HepG2 (cell line): ENCODE measurements at regions not wholly inside any gene's neighbourhood (a gene's known extent, or its start where the extent isn't known, plus 50 kb on each side); places are given as distances from the start of the nearest gene placed in this dataset.

Source experiments
- BCL3 ChIP-seq: sonication (generic); formaldehyde crosslinking; IDR thresholded peaks from 2 replicates; pipeline ENCODE4 v1.5.1; 2020; ENCODE audit warnings: mild to moderate bottlenecking, missing genetic modification reagents, moderate library complexity
- CAMTA2 ChIP-seq: sonication (generic); formaldehyde crosslinking; IDR thresholded peaks from 2 replicates; pipeline ENCODE4 v1.4.0; 2020; ENCODE audit warnings: mild to moderate bottlenecking, missing genetic modification reagents, borderline replicate concordance
- CBFB ChIP-seq: sonication (generic); formaldehyde crosslinking; IDR thresholded peaks from 2 replicates; pipeline ENCODE4 v1.4.0; 2020; ENCODE audit warnings: missing genetic modification reagents
- CCAR2 ChIP-seq: fragments of 200-400 bp; formaldehyde crosslinking; optimal IDR thresholded peaks from 2 replicates; pipeline ENCODE3; 2018; ENCODE audit warnings: low read depth, mild to moderate bottlenecking, low read length, moderate library complexity
- CENPX ChIP-seq: sonication (generic); formaldehyde crosslinking; IDR thresholded peaks from 2 replicates; pipeline ENCODE4 v1.9.0; 2021; ENCODE audit warnings: mild to moderate bottlenecking, missing genetic modification reagents, moderate library complexity
- GLI4 ChIP-seq: sonication (generic); formaldehyde crosslinking; IDR thresholded peaks from 2 replicates; pipeline ENCODE4 v1.5.1; 2020; ENCODE audit warnings: missing genetic modification reagents, mild to moderate bottlenecking, moderate library complexity, borderline replicate concordance
- HMGXB4 ChIP-seq, 2 experiments: sonication (generic) in 1 of 2; formaldehyde crosslinking in 1 of 2; IDR thresholded peaks; 2 replicates each; pipeline versions ENCODE4 v1.4.0 to v1.6.1; 2018 to 2020; ENCODE audit warnings: missing genetic modification reagents in 2 of 2, borderline replicate concordance in 1 of 2, low read depth in 1 of 2, mild to moderate bottlenecking in 1 of 2, missing biosample characterization in 1 of 2
- IKZF5 ChIP-seq: IDR thresholded peaks from 2 replicates; pipeline ENCODE4 v1.6.1; 2018; ENCODE audit warnings: missing genetic modification reagents, mild to moderate bottlenecking, missing compliant biosample characterization
- KDM1A ChIP-seq: IDR thresholded peaks from 2 replicates; pipeline ENCODE4 v1.6.1; 2016; ENCODE audit warnings: missing compliant biosample characterization
- MIER2 ChIP-seq: IDR thresholded peaks from 2 replicates; pipeline ENCODE4 v1.6.1; 2016; ENCODE audit warnings: missing biosample characterization, missing genetic modification reagents
- PRPF4 ChIP-seq: fragments of 200-400 bp; formaldehyde crosslinking; IDR thresholded peaks from 2 replicates; pipeline ENCODE4 v1.6.1; 2016; ENCODE audit warnings: low read length, low read depth; ENCODE audit not compliant: poor library complexity, severe bottlenecking
- RAD21 ChIP-seq: fragments of 450-650 bp; formaldehyde crosslinking; IDR thresholded peaks from 2 replicates; pipeline ENCODE4 v1.5.0; 2020; ENCODE audit warnings: mild to moderate bottlenecking
- STAT5B ChIP-seq: sonication (generic); formaldehyde crosslinking; IDR thresholded peaks from 2 replicates; pipeline ENCODE4 v1.4.0; 2020; ENCODE audit warnings: missing genetic modification reagents
- TAF1 ChIP-seq: sonication (generic); formaldehyde crosslinking; IDR thresholded peaks from 2 replicates; pipeline ENCODE4 v1.4.0; 2020; ENCODE audit warnings: missing genetic modification reagents
- ZFP36 ChIP-seq: fragments of 150-350 bp; IDR thresholded peaks from 2 replicates; pipeline ENCODE4 v1.6.1; 2018; ENCODE audit warnings: borderline replicate concordance, low read length, low read depth; ENCODE audit not compliant: partially characterized antibody
- ZFP91 ChIP-seq: sonication (generic); formaldehyde crosslinking; IDR thresholded peaks from 2 replicates; pipeline ENCODE4 v1.9.0; 2022; ENCODE audit warnings: missing genetic modification reagents, mild to moderate bottlenecking, borderline replicate concordance
- ZNF276 ChIP-seq: sonication (generic); formaldehyde crosslinking; IDR thresholded peaks from 2 replicates; pipeline ENCODE4 v1.4.0; 2020; ENCODE audit warnings: mild to moderate bottlenecking, low read depth, missing genetic modification reagents
- ZNF569 ChIP-seq: sonication (generic); formaldehyde crosslinking; IDR thresholded peaks from 2 replicates; pipeline ENCODE4 v1.5.0; 2020; ENCODE audit warnings: mild to moderate bottlenecking, missing genetic modification reagents, moderate library complexity, borderline replicate concordance
- ZNF782 ChIP-seq: sonication (generic); formaldehyde crosslinking; IDR thresholded peaks from 2 replicates; pipeline ENCODE4 v1.4.0; 2020; ENCODE audit warnings: missing genetic modification reagents, mild to moderate bottlenecking, borderline replicate concordance

- TF ChIP-seq CCAR2 (no peak), ZNF569 (CRISPR knock-in tag) (no peak), MIER2 (CRISPR knock-in tag) (0 out of 2 replicates have a peak, but pooled peaks have one; percentile 48), RAD21 (CRISPR knock-in tag) (peak; percentile 96), KDM1A (CRISPR knock-in tag) (no peak), ZFP36 (peak; percentile 29), CENPX (no peak), ZFP91 (CRISPR knock-in tag) (peak; percentile 54; the same call in 1 of the 2 replicates), ZNF782 (CRISPR knock-in tag) (0 out of 2 replicates have a peak, but pooled peaks have one; percentile 38), BCL3 (no peak), CAMTA2 (CRISPR knock-in tag) (no peak), CBFB (no peak), IKZF5 (CRISPR knock-in tag) (peak; percentile 71; the same call in 1 of the 2 replicates), TAF1 (no peak), STAT5B (CRISPR knock-in tag) (no peak), ZNF276 (CRISPR knock-in tag) (no peak), PRPF4 (no peak), GLI4 (CRISPR knock-in tag) (no peak), HMGXB4 (CRISPR knock-in tag; IDR thresholded peaks at IDR 0.05; ENCODE audit: borderline replicate concordance in 1 of 2, low read depth in 1 of 2) (peak; percentile 88 to 91)
Measured at GRCh38 chr6:157756708-157757429, 66.2 kb upstream of the SNX9 start (continued).
